ENCODE measurements at regions not wholly inside any gene's neighbourhood (a gene's known extent, or its start where the extent isn't known, plus 50 kb on each side); places are given as distances from the start of the nearest gene placed in this dataset.

- peaks cover 4% of the 10 kb centered on the region for H3K9me1 ChIP-seq (ENCODE audit: insufficient read depth, low read length)
- H3K4me3 ChIP-seq (ENCODE audit: insufficient read depth, low read depth, low read length), result no peak overlapping the region
- no peak overlapping the region for H3K14ac ChIP-seq (replicated peaks; ENCODE audit: low read depth, low read length)
- H3K9me3 ChIP-seq (ENCODE audit: control insufficient read depth, insufficient read depth, low read length), result no peaks in the 10 kb centered on the region; the same call in 1 of the 2 replicates
- dilution Hi-C loops (cut with HindIII; ENCODE audit: low sequenced_read_pairs, unreplicated experiment) (no loop called here), in situ Hi-C loops (cut with MboI; ENCODE audit: low sequenced_read_pairs) (no loop called here), intact Hi-C loops (cut with micrococcal nuclease) (no loop called here)
- no peak overlapping the region for H3K4ac ChIP-seq (ENCODE audit: low read depth, low read length)
- no CpG with 5 or more reads among the region's 3 CpGs for WGBS, 2 experiments (ENCODE audit: extremely low coverage in 2 of 2, insufficient read length in 1 of 2)
- CTCF ChIA-PET, result interaction anchor here (0.6 to 1.4 kb wide), 3 partner anchors 10 to 129 kb away, joined by 3 to 6 read pairs (median 5); no protein-coding TSS in a partner anchor
- H2BK20ac ChIP-seq (ENCODE audit: low read depth, low read length), result no peak overlapping the region
- H3K36me3 ChIP-seq (ENCODE audit: control insufficient read depth, insufficient read depth, low read length), result no peaks in the 10 kb centered on the region
- ATAC-seq (ENCODE audit: low read depth) (no peak), DNase-seq (no peak)
- no peak overlapping the region for H4K5ac ChIP-seq (ENCODE audit: low read depth, low read length)
- H4K8ac ChIP-seq (ENCODE audit: low read depth in 2 of 2, low read length in 2 of 2), result no peak overlapping the region
- H2BK15ac ChIP-seq (ENCODE audit: low read depth, low read length), result no peak overlapping the region
- BruUV-seq (replicated peaks), result no TSS peak
- no peak for TF ChIP-seq MAFK (IDR thresholded peaks at IDR 0.05; ENCODE audit: low read depth, low read length)
- TF ChIP-seq, protein P1, sequence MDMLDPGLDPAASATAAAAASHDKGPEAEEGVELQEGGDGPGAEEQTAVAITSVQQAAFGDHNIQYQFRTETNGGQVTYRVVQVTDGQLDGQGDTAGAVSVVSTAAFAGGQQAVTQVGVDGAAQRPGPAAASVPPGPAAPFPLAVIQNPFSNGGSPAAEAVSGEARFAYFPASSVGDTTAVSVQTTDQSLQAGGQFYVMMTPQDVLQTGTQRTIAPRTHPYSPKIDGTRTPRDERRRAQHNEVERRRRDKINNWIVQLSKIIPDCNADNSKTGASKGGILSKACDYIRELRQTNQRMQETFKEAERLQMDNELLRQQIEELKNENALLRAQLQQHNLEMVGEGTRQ (IDR thresholded peaks at IDR 0.05; ENCODE audit: low read depth, low read length), result no peak
- no peak for TF ChIP-seq CHD1 (IDR thresholded peaks at IDR 0.05; ENCODE audit: low read depth, low read length)
- no peak for TF ChIP-seq MXI1 (IDR thresholded peaks at IDR 0.05; ENCODE audit: borderline replicate concordance, low read depth, low read length)
- TF ChIP-seq BHLHE40 (IDR thresholded peaks at IDR 0.05; ENCODE audit: low read depth, low read length), result no peak
- no peaks in the 10 kb centered on the region for H3K27me3 ChIP-seq (ENCODE audit: control insufficient read depth, insufficient read depth, low read length)
- H2AFZ ChIP-seq (replicated peaks; ENCODE audit: low read length, poor library complexity), result no peak overlapping the region
- no peaks in the 10 kb centered on the region for H3K79me1 ChIP-seq (ENCODE audit: low read depth in 1 of 2, low read length in 2 of 2)
- no peak overlapping the region for H3K18ac ChIP-seq (ENCODE audit: low read depth, low read length)
- H2BK120ac ChIP-seq (ENCODE audit: low read depth, low read length), result no peak overlapping the region
- no peak overlapping the region for H3K27ac ChIP-seq (ENCODE audit: insufficient read depth, low read length)
- no peak overlapping the region for H2BK5ac ChIP-seq (ENCODE audit: low read depth, low read length, poor library complexity, severe bottlenecking)
- H4K91ac ChIP-seq (ENCODE audit: insufficient read depth, low read depth, low read length), result no peak overlapping the region
- POLR2A ChIA-PET (ENCODE audit: unreplicated experiment), result no interaction called here
- no peak overlapping the region for H3K9ac ChIP-seq (ENCODE audit: low read depth, low read length)
- H3K4me2 ChIP-seq (ENCODE audit: low read depth, low read length), result no peak overlapping the region
- H3K56ac ChIP-seq (ENCODE audit: extremely low read depth, insufficient read depth, low read length), result no peak overlapping the region
- H4K20me1 ChIP-seq (ENCODE audit: insufficient read depth, low read length), result no peaks in the 10 kb centered on the region
- H2AK5ac ChIP-seq (ENCODE audit: low read depth, low read length), result no peak overlapping the region
- peaks cover 5% of the 10 kb centered on the region for H3K4me1 ChIP-seq (ENCODE audit: control insufficient read depth, insufficient read depth, low read length)
- no peak overlapping the region for H3K23ac ChIP-seq (ENCODE audit: low read depth, low read length)
- no peak overlapping the region for H2AK9ac ChIP-seq (replicated peaks; ENCODE audit: low read depth, low read length, poor library complexity)
Measured at GRCh38 chr3:160139291-160139690, 85.9 kb upstream of the C3orf80 start.

All from IMR-90 (cell line).